GM23338 (cell line): ENCODE measurements at regions not wholly inside any gene's neighbourhood (a gene's known extent, or its start where the extent isn't known, plus 50 kb on each side); places are given as distances from the start of the nearest gene placed in this dataset.

Source experiments
- ATAC-seq: fragments of 200-7000 bp; cut with Tn5 transposase; 3 replicates; pipeline ENCODE4 v1.9.1; 2020
- DNase-seq: peaks from one replicate; pipeline ENCODE4 v3.0.0-alpha.2; 2015; ENCODE audit warnings: low spot score
- H2AFZ ChIP-seq: fragments of 200-600 bp; sonication (generic); 2 replicates; pipeline ENCODE4 v1.8.0; 2016; ENCODE audit warnings: antibody characterized with exemption, mild to moderate bottlenecking, moderate library complexity
- H3F3A ChIP-seq: fragments of 200-600 bp; sonication (generic); replicated peaks from 2 replicates; pipeline ENCODE4 v1.8.0; 2017; ENCODE audit warnings: antibody characterized with exemption, mixed run types, low read depth
- H3K27ac ChIP-seq: fragments of 200-600 bp; sonication (generic); 2 replicates; pipeline ENCODE4 v1.6.1; 2016; ENCODE audit warnings: low read depth
- H3K27me3 ChIP-seq: fragments of 200-600 bp; sonication (generic); 2 replicates; pipeline ENCODE4 v1.8.0; 2016; ENCODE audit warnings: mild to moderate bottlenecking, mixed run types, moderate library complexity; ENCODE audit not compliant: insufficient read depth
- H3K36me3 ChIP-seq: fragments of 200-600 bp; sonication (generic); 2 replicates; pipeline ENCODE4 v1.8.0; 2016; ENCODE audit warnings: mild to moderate bottlenecking; ENCODE audit not compliant: insufficient read depth
- H3K4me1 ChIP-seq: fragments of 200-600 bp; sonication (generic); 2 replicates; pipeline ENCODE4 v1.8.0; 2016; ENCODE audit warnings: mild to moderate bottlenecking, moderate library complexity; ENCODE audit not compliant: insufficient read depth
- H3K4me2 ChIP-seq: fragments of 200-600 bp; sonication (generic); 2 replicates; pipeline ENCODE4 v1.7.1; 2017; ENCODE audit warnings: mixed run types
- H3K4me3 ChIP-seq: fragments of 200-600 bp; sonication (generic); 2 replicates; pipeline ENCODE4 v1.6.1; 2016; ENCODE audit warnings: mixed run types
- H3K79me2 ChIP-seq: fragments of 200-600 bp; sonication (generic); replicated peaks from 2 replicates; pipeline ENCODE4 v1.8.0; 2017; ENCODE audit warnings: mild to moderate bottlenecking; ENCODE audit not compliant: insufficient read depth
- H3K9me2 ChIP-seq: fragments of 200-600 bp; sonication (generic); 2 replicates; pipeline ENCODE4 v1.8.0; 2017; ENCODE audit not compliant: insufficient read depth
- H4K20me1 ChIP-seq: fragments of 200-600 bp; sonication (generic); replicated peaks from 2 replicates; pipeline ENCODE4 v1.8.0; 2017; ENCODE audit warnings: mild to moderate bottlenecking; ENCODE audit not compliant: insufficient read depth
- H3K27ac Mint-ChIP-seq: 2 replicates; pipeline ENCODE4 v1.8.0; 2020; ENCODE audit warnings: inconsistent platforms, mild to moderate bottlenecking, moderate library complexity, mixed read lengths
- H3K27me3 Mint-ChIP-seq: 3 replicates; pipeline ENCODE4 v1.8.0; 2022; ENCODE audit warnings: low read depth, mild to moderate bottlenecking, moderate library complexity, mixed read lengths, inconsistent platforms; ENCODE audit not compliant: insufficient read depth, poor library complexity
- H3K36me3 Mint-ChIP-seq: 3 replicates; pipeline ENCODE4 v1.8.0; 2021; ENCODE audit warnings: low read depth, mild to moderate bottlenecking, inconsistent platforms, moderate library complexity, mixed read lengths
- H3K4me1 Mint-ChIP-seq: 3 replicates; pipeline ENCODE4 v1.8.0; 2020; ENCODE audit warnings: mild to moderate bottlenecking, inconsistent platforms, mixed read lengths
- H3K4me3 Mint-ChIP-seq: 3 replicates; pipeline ENCODE4 v1.8.0; 2021; ENCODE audit warnings: moderate library complexity, mild to moderate bottlenecking, inconsistent platforms, mixed read lengths
- H3K9me3 Mint-ChIP-seq: 3 replicates; pipeline ENCODE4 v1.8.0; 2020; ENCODE audit warnings: moderate library complexity, mild to moderate bottlenecking, inconsistent platforms, mixed read lengths
- CREB1 ChIP-seq: fragments of 250-450 bp; sonication (Bioruptor Pico); IDR thresholded peaks from 2 replicates; pipeline ENCODE4 v1.5.0; 2020; ENCODE audit warnings: low read depth, mild to moderate bottlenecking, moderate library complexity
- CTCF ChIP-seq, 2 experiments: fragments of 200-600 bp in 1 of 2; sonication (generic) in 1 of 2; conservative IDR thresholded peaks; 2 replicates each; pipeline versions ENCODE4 v1.5.1 to v1.6.1; 2016 to 2017; ENCODE audit warnings: antibody characterized with exemption in 2 of 2, low read depth in 2 of 2, mild to moderate bottlenecking in 2 of 2, moderate library complexity in 1 of 2
- EZH2 ChIP-seq: fragments of 200-600 bp; sonication (generic); IDR thresholded peaks from one replicate; pipeline ENCODE4 v1.8.0; 2017; ENCODE audit warnings: antibody characterized with exemption, mild to moderate bottlenecking, low read depth; ENCODE audit not compliant: unreplicated experiment
- EZH2phosphoT487 ChIP-seq: fragments of 200-600 bp; sonication (generic); IDR thresholded peaks from one replicate; pipeline ENCODE4 v1.8.1; 2018; ENCODE audit warnings: antibody characterized with exemption; ENCODE audit not compliant: unreplicated experiment
- JUNB ChIP-seq: IDR thresholded peaks from one replicate; pipeline ENCODE4 v1.6.1; 2016; ENCODE audit warnings: antibody characterized with exemption; ENCODE audit not compliant: unreplicated experiment
- NANOG ChIP-seq: IDR thresholded peaks from 2 replicates; pipeline ENCODE4 v1.6.1; 2016; ENCODE audit warnings: antibody characterized with exemption, borderline replicate concordance
- POLR2AphosphoS5 ChIP-seq: IDR thresholded peaks from 2 replicates; pipeline ENCODE4 v1.6.1; 2016; ENCODE audit warnings: antibody characterized with exemption, low read depth
- STAT1 ChIP-seq: IDR thresholded peaks from one replicate; pipeline ENCODE4 v1.6.1; 2016; ENCODE audit warnings: antibody characterized with exemption; ENCODE audit not compliant: unreplicated experiment
- ZNF331 ChIP-seq: fragments of 250-450 bp; sonication (Bioruptor Pico); IDR thresholded peaks from 2 replicates; pipeline ENCODE4 v1.5.0; 2020; ENCODE audit warnings: low read depth, mild to moderate bottlenecking, moderate library complexity
- ZNF462 ChIP-seq: fragments of 250-450 bp; sonication (Bioruptor Pico); IDR thresholded peaks from 2 replicates; pipeline ENCODE4 v1.5.0; 2020; ENCODE audit warnings: mild to moderate bottlenecking, moderate library complexity
- TF ChIP-seq, protein P1 (sequence below): IDR thresholded peaks from one replicate; pipeline ENCODE4 v1.6.1; 2018; ENCODE audit warnings: antibody characterized with exemption; ENCODE audit not compliant: unreplicated experiment

GRCh38 chr20:24089576-24089975 is 101.0 kb upstream of the GGTLC1 start:
- Mint-ChIP-seq H3K4me3 (no peak overlapping the region), H3K4me1 (peaks cover 1% of the 10 kb centered on the region; the same call in 2 of the 3 replicates), H3K27me3 (peaks cover 4% of the 10 kb centered on the region), H3K36me3 (no peaks in the 10 kb centered on the region), H3K9me3 (no peaks in the 10 kb centered on the region), H3K27ac (no peak overlapping the region)
- ATAC-seq (no peak), DNase-seq (no peak)
- Histone ChIP-seq H4K20me1 (no peaks in the 10 kb centered on the region), H3K4me3 (no peak overlapping the region), H3K4me1 (no peaks in the 10 kb centered on the region), H3K27me3 (no peaks in the 10 kb centered on the region), H3K9me2 (no peaks in the 10 kb centered on the region; the same call in 1 of the 2 replicates), H3K36me3 (no peaks in the 10 kb centered on the region), H3K27ac (no peak overlapping the region), H3F3A (no peaks in the 10 kb centered on the region), H3K4me2 (no peak overlapping the region), H3K79me2 (no peaks in the 10 kb centered on the region), H2AFZ (no peak overlapping the region)
- TF ChIP-seq JUNB (no peak), CTCF (conservative IDR thresholded peaks at IDR 0.05; ENCODE audit: low read depth in 2 of 2) (no peak), EZH2 (no peak), NANOG (no peak), ZNF331 (CRISPR knock-in tag) (no peak), POLR2AphosphoS5 (no peak)

- no peaks in the 10 kb centered on the region for H3K27me3 ChIP-seq
- no peaks in the 10 kb centered on the region for H3K9me2 ChIP-seq
- no peaks in the 10 kb centered on the region for H3K36me3 Mint-ChIP-seq
- H3K4me1 Mint-ChIP-seq = no peaks in the 10 kb centered on the region
- H3K27ac Mint-ChIP-seq = no peak overlapping the region
- no peaks in the 10 kb centered on the region for H3K9me3 Mint-ChIP-seq
- H3K27ac ChIP-seq = no peak overlapping the region
- no peaks in the 10 kb centered on the region for H3K79me2 ChIP-seq
- TF ChIP-seq EZH2phosphoT487 (no peak), POLR2AphosphoS5 (no peak), EZH2 (no peak), STAT1 (no peak), CREB1 (CRISPR knock-in tag) (no peak), ZNF462 (CRISPR knock-in tag) (no peak)
- TF ChIP-seq, protein P1, sequence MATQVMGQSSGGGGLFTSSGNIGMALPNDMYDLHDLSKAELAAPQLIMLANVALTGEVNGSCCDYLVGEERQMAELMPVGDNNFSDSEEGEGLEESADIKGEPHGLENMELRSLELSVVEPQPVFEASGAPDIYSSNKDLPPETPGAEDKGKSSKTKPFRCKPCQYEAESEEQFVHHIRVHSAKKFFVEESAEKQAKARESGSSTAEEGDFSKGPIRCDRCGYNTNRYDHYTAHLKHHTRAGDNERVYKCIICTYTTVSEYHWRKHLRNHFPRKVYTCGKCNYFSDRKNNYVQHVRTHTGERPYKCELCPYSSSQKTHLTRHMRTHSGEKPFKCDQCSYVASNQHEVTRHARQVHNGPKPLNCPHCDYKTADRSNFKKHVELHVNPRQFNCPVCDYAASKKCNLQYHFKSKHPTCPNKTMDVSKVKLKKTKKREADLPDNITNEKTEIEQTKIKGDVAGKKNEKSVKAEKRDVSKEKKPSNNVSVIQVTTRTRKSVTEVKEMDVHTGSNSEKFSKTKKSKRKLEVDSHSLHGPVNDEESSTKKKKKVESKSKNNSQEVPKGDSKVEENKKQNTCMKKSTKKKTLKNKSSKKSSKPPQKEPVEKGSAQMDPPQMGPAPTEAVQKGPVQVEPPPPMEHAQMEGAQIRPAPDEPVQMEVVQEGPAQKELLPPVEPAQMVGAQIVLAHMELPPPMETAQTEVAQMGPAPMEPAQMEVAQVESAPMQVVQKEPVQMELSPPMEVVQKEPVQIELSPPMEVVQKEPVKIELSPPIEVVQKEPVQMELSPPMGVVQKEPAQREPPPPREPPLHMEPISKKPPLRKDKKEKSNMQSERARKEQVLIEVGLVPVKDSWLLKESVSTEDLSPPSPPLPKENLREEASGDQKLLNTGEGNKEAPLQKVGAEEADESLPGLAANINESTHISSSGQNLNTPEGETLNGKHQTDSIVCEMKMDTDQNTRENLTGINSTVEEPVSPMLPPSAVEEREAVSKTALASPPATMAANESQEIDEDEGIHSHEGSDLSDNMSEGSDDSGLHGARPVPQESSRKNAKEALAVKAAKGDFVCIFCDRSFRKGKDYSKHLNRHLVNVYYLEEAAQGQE = no peak
- H4K20me1 ChIP-seq = no peaks in the 10 kb centered on the region
- no peaks in the 10 kb centered on the region for H3K4me1 ChIP-seq
- no peak for DNase-seq
- H3K36me3 ChIP-seq = no peaks in the 10 kb centered on the region
- no peak overlapping the region for H2AFZ ChIP-seq
- no peak overlapping the region for H3K4me2 ChIP-seq
- no peak overlapping the region for H3K4me3 Mint-ChIP-seq
- no peak for ATAC-seq
- no peak overlapping the region for H3K4me3 ChIP-seq
- H3K27me3 Mint-ChIP-seq = peaks cover 4% of the 10 kb centered on the region
- H3F3A ChIP-seq = no peaks in the 10 kb centered on the region
Observed at GRCh38 chr20:24086121-24086520, 97.5 kb upstream of the GGTLC1 start.
